ENCODE measurements at regions not wholly inside any gene's neighbourhood (a gene's known extent, or its start where the extent isn't known, plus 50 kb on each side); places are given as distances from the start of the nearest gene placed in this dataset.

DNA sequence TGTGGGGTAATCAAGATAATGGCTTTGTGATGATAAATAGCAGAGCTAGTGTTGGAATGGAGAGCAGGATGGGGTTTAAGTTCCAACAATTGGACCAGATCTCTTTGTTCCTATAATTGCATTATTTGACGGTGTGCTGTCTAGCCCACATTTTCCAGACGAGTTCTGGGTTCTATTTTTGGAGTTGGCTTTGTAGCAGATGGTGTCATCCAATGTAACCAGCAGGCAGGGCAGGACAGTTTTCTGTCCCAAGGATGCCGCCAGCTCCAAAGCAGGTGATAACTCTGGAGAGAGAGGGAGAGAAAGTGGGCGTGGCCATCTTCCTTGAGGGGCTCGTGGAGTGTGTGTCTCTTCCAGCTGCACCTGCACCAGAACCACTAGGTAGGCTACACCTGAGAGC is 251.3 kb downstream of the KIF4B start:
- no peak for ATAC-seq
- TF ChIP-seq ISL1 (CRISPR knock-in tag; IDR thresholded peaks at IDR 0.05) (no peak), SNAI2 (CRISPR knock-in tag; IDR thresholded peaks at IDR 0.05) (no peak), PPARA (CRISPR knock-in tag; IDR thresholded peaks at IDR 0.05; ENCODE audit: borderline replicate concordance) (no peak), ZFP30 (CRISPR knock-in tag; IDR thresholded peaks at IDR 0.05) (no peak), OSR1 (CRISPR knock-in tag; IDR thresholded peaks at IDR 0.05) (no peak), ESRRG (CRISPR knock-in tag; IDR thresholded peaks at IDR 0.05) (no peak), ZNF70 (CRISPR knock-in tag; IDR thresholded peaks at IDR 0.05) (no peak), ARNTL (CRISPR knock-in tag; IDR thresholded peaks at IDR 0.05; ENCODE audit: borderline replicate concordance, low read depth) (no peak), RARB (CRISPR knock-in tag; IDR thresholded peaks at IDR 0.05) (no peak), ZFP3 (CRISPR knock-in tag; IDR thresholded peaks at IDR 0.05) (no peak), ZNF565 (CRISPR knock-in tag; conservative IDR thresholded peaks at IDR 0.05; ENCODE audit: low read depth) (no peak)
- TF ChIP-seq, protein P1, sequence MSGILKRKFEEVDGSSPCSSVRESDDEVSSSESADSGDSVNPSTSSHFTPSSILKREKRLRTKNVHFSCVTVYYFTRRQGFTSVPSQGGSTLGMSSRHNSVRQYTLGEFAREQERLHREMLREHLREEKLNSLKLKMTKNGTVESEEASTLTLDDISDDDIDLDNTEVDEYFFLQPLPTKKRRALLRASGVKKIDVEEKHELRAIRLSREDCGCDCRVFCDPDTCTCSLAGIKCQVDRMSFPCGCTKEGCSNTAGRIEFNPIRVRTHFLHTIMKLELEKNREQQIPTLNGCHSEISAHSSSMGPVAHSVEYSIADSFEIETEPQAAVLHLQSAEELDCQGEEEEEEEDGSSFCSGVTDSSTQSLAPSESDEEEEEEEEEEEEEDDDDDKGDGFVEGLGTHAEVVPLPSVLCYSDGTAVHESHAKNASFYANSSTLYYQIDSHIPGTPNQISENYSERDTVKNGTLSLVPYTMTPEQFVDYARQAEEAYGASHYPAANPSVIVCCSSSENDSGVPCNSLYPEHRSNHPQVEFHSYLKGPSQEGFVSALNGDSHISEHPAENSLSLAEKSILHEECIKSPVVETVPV (CRISPR knock-in tag; IDR thresholded peaks at IDR 0.05): no peak
- TF ChIP-seq, protein P2, sequence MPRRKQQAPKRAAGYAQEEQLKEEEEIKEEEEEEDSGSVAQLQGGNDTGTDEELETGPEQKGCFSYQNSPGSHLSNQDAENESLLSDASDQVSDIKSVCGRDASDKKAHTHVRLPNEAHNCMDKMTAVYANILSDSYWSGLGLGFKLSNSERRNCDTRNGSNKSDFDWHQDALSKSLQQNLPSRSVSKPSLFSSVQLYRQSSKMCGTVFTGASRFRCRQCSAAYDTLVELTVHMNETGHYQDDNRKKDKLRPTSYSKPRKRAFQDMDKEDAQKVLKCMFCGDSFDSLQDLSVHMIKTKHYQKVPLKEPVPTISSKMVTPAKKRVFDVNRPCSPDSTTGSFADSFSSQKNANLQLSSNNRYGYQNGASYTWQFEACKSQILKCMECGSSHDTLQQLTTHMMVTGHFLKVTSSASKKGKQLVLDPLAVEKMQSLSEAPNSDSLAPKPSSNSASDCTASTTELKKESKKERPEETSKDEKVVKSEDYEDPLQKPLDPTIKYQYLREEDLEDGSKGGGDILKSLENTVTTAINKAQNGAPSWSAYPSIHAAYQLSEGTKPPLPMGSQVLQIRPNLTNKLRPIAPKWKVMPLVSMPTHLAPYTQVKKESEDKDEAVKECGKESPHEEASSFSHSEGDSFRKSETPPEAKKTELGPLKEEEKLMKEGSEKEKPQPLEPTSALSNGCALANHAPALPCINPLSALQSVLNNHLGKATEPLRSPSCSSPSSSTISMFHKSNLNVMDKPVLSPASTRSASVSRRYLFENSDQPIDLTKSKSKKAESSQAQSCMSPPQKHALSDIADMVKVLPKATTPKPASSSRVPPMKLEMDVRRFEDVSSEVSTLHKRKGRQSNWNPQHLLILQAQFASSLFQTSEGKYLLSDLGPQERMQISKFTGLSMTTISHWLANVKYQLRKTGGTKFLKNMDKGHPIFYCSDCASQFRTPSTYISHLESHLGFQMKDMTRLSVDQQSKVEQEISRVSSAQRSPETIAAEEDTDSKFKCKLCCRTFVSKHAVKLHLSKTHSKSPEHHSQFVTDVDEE (CRISPR knock-in tag; IDR thresholded peaks at IDR 0.05): no peak
- TF ChIP-seq, protein P3, sequence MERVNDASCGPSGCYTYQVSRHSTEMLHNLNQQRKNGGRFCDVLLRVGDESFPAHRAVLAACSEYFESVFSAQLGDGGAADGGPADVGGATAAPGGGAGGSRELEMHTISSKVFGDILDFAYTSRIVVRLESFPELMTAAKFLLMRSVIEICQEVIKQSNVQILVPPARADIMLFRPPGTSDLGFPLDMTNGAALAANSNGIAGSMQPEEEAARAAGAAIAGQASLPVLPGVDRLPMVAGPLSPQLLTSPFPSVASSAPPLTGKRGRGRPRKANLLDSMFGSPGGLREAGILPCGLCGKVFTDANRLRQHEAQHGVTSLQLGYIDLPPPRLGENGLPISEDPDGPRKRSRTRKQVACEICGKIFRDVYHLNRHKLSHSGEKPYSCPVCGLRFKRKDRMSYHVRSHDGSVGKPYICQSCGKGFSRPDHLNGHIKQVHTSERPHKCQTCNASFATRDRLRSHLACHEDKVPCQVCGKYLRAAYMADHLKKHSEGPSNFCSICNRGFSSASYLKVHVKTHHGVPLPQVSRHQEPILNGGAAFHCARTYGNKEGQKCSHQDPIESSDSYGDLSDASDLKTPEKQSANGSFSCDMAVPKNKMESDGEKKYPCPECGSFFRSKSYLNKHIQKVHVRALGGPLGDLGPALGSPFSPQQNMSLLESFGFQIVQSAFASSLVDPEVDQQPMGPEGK (CRISPR knock-in tag; IDR thresholded peaks at IDR 0.05; ENCODE audit: borderline replicate concordance): no peak

DNA sequence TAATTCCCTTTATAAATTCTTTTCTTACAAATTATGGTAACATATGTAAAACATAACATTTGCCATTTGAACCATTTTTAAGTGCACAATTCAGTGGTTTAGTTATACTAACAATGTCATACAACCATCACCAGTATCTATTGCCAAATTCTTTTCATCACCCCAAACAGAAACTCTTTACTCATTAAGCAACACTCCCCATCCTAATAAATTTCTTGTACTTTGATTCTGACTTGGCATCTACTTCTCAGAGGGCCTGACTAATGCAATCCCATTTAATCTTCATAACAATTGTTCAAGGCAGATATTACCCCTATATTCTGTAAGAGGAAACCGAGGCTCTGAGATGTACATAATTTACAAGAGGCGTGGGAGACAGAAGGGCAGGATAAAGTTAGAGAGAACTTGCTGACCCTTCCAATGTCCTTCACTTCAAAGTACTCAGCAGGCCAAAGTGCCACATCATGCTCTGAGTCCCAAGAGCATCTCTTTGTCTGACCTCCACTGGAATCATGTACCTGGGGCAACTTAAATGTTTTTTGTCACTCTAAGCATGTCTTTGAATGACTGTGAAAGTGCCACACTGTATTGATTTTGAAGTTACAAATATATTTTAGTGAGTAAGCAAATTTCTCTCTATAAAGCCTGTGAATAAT is 255.3 kb downstream of the KIF4B start:
- ATAC-seq: no peak
- TF ChIP-seq OSR1 (CRISPR knock-in tag; IDR thresholded peaks at IDR 0.05) (no peak), ZNF70 (CRISPR knock-in tag; IDR thresholded peaks at IDR 0.05) (no peak), ARNTL (CRISPR knock-in tag; IDR thresholded peaks at IDR 0.05; ENCODE audit: borderline replicate concordance, low read depth) (no peak), ZC3H10 (CRISPR knock-in tag; IDR thresholded peaks at IDR 0.05) (no peak), ZNF565 (CRISPR knock-in tag; conservative IDR thresholded peaks at IDR 0.05; ENCODE audit: low read depth) (no peak), SNAI2 (CRISPR knock-in tag; IDR thresholded peaks at IDR 0.05) (no peak), TCF4 (CRISPR knock-in tag; IDR thresholded peaks at IDR 0.05; ENCODE audit: borderline replicate concordance) (no peak), TOX (CRISPR knock-in tag; IDR thresholded peaks at IDR 0.05; ENCODE audit: borderline replicate concordance) (no peak), GLIS3 (CRISPR knock-in tag; IDR thresholded peaks at IDR 0.05) (no peak), ESRRG (CRISPR knock-in tag; IDR thresholded peaks at IDR 0.05) (no peak), PPARA (CRISPR knock-in tag; IDR thresholded peaks at IDR 0.05; ENCODE audit: borderline replicate concordance) (no peak), CSDC2 (CRISPR knock-in tag; IDR thresholded peaks at IDR 0.05) (no peak)
- TF ChIP-seq, protein P1 (CRISPR knock-in tag; IDR thresholded peaks at IDR 0.05): no peak
- TF ChIP-seq, protein P4, sequence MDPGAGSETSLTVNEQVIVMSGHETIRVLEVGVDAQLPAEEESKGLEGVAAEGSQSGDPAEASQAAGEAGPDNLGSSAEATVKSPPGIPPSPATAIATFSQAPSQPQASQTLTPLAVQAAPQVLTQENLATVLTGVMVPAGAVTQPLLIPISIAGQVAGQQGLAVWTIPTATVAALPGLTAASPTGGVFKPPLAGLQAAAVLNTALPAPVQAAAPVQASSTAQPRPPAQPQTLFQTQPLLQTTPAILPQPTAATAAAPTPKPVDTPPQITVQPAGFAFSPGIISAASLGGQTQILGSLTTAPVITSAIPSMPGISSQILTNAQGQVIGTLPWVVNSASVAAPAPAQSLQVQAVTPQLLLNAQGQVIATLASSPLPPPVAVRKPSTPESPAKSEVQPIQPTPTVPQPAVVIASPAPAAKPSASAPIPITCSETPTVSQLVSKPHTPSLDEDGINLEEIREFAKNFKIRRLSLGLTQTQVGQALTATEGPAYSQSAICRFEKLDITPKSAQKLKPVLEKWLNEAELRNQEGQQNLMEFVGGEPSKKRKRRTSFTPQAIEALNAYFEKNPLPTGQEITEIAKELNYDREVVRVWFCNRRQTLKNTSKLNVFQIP (CRISPR knock-in tag; IDR thresholded peaks at IDR 0.05; ENCODE audit: borderline replicate concordance, low read depth): no peak
- TF ChIP-seq, protein P5, sequence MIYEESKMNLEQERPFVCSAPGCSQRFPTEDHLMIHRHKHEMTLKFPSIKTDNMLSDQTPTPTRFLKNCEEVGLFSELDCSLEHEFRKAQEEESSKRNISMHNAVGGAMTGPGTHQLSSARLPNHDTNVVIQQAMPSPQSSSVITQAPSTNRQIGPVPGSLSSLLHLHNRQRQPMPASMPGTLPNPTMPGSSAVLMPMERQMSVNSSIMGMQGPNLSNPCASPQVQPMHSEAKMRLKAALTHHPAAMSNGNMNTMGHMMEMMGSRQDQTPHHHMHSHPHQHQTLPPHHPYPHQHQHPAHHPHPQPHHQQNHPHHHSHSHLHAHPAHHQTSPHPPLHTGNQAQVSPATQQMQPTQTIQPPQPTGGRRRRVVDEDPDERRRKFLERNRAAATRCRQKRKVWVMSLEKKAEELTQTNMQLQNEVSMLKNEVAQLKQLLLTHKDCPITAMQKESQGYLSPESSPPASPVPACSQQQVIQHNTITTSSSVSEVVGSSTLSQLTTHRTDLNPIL (CRISPR knock-in tag; IDR thresholded peaks at IDR 0.05; ENCODE audit: low read depth): no peak

All from SK-N-SH treated with all-trans-retinoic acid at 6 μM for 48 hours (cell line).